ENCODE measurements at regions not wholly inside any gene's neighbourhood (a gene's known extent, or its start where the extent isn't known, plus 50 kb on each side); places are given as distances from the start of the nearest gene placed in this dataset.
"Not testable (repeated sequence)": the region's sequence is repeated elsewhere in the genome, so short reads cannot be mapped to it uniquely, and the experiment has no call there.

- not testable (repeated sequence) for DNase-seq (ENCODE audit: low spot score)
Observed at GRCh38 chr7:14971678-14972077, 69.1 kb upstream of the DGKB start.

GRCh38 chr7:14967376-14967775, 64.8 kb upstream of the DGKB start:
- DNase-seq (ENCODE audit: low spot score): not testable (repeated sequence)

- DNase-seq (ENCODE audit: low spot score): no peak
Observed at GRCh38 chr7:14962778-14963177, 60.2 kb upstream of the DGKB start.

- no peak for DNase-seq (ENCODE audit: low spot score)
Observed at GRCh38 chr7:14960721-14961120, 58.2 kb upstream of the DGKB start.

GRCh38 chr7:14959339-14959738, 56.8 kb upstream of the DGKB start:
- DNase-seq (ENCODE audit: low spot score): no peak

- no peak for DNase-seq (ENCODE audit: low spot score)
Observed at GRCh38 chr7:14954035-14954434, 51.5 kb upstream of the DGKB start.

Data from HT-29 (cell line).